SK-N-DZ (cell line): ENCODE measurements at regions not wholly inside any gene's neighbourhood (a gene's known extent, or its start where the extent isn't known, plus 50 kb on each side); places are given as distances from the start of the nearest gene placed in this dataset.

Experiments
- DNase-seq: peaks from one replicate; pipeline ENCODE4 v3.0.0-alpha.2; 2015; ENCODE audit warnings: low spot score

DNA sequence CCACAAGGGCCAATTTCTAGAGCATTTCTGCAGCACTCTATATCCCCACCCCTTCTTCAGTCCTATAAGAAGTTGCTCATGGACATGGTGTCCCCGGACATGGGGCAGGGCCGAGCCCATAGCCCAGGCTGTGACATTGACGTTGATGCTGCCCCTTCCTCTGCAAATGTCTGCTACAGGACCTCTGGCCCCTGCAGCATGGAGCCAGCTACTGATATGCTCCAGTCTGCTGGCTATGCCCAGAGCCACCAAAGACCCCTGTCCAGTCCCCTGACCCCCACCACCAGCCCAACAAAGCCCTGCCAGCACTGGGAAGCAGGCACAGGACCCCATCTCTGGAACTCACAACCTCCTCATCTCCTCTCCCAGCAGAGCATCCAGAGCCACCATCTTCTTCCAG, 120.1 kb upstream of the SMAD3 start:
- DNase-seq: no peak

DNA sequence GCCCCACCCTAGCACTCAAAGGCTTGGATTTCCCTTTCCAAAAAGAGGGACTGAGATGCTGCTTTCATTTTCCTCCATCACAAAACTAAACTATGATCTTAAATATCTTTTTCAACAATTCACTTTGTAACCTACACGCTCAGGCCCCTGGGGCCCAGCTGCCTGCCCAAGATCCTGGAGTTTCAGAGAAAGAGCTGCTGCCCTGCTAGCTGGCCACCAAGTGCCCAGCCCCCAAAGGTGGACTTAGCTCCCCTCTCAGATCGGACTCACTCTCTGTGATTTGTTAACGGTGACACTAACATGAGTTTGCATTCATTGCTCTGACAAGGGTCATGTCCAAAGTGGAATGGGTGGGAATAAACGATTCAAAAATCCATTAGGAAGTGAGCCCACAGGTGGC, 119.6 kb upstream of the SMAD3 start:
- no peak for DNase-seq

DNA sequence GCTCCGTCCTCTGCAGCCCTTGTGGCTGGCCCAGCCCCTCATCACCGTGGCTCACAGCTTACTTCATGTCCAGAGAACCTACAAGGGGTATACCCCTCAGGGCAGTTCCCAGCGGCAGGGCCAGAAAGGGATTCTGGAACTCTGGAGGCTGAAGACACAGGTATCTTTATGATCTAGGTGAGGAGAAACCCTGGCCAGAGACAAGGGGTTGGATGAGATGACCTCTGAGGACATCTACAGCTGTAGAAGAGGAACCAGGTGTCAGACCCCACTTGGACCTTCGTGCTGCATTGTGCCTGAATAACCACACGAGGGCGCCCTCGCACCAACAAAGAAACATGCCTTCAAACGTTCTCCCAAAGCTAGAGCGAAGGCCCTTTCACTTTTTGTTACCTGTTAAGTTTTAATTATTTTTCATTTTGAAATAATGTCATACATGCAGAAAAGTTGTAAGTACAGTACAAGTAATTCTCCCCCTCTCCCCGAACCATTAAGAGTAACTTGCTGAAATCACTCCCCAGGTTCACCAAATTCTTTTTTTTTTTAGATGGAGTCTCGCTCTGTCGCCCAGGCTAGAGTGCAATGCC, 118.7 kb upstream of the SMAD3 start:
- peak; percentile 74 for DNase-seq

DNA sequence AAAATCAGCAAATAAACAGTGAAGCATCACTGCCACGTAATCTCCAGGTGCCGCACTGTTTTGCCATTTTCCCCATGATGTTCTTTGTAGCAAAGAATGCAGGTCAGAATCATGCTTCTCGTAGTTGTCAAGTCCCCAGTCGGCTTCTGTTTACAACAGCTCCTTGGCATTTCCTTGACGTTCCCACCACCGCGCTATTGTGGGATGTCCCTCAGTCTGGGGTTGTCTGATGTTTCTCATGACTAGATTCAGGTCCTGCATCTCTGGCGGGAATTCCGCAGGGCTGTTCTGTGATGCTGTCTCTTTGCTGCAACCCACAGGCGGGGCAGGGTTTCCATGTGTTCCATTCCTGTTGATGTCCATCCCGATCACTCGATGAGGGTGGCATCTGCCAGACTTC, 117.9 kb upstream of the SMAD3 start:
- DNase-seq: no peak

DNA sequence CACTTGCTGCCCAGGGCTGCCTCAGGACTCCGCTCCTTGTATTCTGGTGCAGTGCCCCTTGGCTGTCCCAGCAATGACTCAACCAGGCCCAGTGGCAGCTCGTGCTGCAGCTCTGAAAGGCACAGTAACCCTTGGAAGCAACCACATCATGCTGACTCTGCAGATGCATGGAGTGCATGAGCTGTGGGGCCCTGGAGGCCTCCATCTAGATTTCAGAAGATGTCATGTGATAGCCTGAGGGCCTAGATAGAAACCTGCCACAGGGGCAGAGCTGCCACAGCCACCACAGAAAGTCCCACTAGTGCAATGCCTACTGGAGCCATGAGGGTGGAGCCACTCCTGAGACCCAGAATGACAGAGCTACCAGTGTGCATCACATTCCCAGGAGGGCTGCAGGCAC, 117.1 kb upstream of the SMAD3 start:
- no peak for DNase-seq

DNA sequence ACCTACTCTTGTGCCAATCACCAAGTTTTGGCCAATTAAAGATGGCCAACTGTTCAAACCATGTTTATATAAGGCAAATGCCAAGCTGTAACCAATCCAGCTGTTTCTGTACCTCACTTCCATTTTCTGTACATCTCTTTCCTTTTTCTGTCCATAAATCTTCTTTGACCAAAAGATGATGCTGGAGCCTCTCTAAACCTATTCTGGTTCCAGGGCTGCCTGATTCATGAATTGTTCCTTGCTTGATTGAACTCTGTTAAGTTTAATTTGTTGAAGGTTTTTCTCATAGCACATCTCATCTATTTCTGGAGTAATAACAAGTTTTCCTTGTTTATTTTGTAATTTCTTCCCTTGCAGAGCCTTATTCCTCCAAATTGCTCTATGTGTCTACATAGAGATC, 115.3 kb upstream of the SMAD3 start:
- no peak for DNase-seq

DNA sequence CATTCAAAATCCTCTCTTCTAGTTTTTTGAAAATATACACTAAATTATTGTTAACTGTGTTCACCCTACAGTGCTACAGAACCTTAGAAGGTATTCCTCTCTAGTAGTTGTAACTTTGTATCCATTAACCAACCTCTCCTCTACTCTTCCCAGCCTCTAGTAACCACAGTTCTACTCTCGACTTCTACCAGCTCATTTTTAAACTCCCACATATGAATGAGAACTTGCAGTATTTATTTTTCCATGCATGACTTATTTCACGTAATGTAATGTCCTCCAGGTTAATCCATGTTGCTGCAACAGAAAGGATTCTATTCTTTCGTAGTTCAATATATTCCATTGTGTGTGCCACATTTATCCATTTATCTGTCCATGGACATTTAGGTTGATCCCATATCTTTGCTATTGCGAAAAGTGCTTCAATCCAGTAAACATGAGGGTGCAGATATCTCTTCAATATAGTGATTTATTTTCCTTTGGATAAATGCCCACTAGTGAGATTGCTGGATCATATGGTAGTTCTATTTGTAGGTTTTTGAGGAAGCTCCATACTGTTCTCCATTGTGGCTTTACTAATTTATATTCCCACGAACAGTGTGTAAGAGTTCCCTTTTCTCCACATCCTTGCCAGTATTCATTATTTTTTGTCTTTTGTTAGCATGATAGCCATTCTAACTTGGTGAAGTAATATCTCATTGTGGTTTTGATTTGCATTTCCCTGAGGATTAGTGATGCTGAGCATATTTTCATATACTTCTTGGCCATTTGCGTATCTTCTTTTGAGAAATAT, 113.7 kb upstream of the SMAD3 start:
- no peak for DNase-seq

DNA sequence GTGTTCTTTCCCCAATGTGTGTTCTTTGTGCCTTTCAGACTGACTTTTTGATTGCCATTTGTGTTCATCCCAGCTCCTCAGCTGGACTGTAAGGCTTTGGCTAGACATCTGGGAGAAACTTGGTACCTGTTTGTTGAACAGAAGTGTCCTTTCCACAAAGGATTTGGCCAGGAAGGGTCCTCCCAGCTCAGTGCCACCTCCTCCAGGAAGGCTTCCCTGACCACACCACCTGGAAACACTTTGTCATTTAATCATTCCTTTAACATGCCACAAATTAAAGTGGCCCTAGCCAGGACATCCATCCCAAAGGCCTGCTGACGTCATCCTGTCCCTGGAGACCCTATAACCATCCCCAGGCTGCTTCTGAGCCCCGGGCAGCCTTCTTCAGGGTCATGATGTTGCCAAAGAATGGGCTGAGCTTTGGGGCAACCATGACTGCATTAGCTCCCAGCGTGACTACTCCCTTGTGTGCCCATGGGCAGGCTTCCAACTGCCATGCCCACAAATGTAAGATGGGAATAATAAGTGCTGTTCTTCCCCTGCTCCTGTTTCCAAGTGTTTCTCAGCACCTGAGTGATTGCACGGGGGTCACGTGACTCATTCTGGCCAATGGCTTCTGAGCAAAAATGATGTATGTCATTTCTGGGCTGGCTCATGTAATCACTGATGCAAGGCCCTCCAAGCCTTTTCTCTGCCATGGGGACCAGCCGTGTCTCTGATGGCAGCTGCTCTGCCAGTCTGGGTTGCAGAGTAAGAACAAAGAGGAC, 112.5 kb upstream of the SMAD3 start:
- no peak for DNase-seq

DNA sequence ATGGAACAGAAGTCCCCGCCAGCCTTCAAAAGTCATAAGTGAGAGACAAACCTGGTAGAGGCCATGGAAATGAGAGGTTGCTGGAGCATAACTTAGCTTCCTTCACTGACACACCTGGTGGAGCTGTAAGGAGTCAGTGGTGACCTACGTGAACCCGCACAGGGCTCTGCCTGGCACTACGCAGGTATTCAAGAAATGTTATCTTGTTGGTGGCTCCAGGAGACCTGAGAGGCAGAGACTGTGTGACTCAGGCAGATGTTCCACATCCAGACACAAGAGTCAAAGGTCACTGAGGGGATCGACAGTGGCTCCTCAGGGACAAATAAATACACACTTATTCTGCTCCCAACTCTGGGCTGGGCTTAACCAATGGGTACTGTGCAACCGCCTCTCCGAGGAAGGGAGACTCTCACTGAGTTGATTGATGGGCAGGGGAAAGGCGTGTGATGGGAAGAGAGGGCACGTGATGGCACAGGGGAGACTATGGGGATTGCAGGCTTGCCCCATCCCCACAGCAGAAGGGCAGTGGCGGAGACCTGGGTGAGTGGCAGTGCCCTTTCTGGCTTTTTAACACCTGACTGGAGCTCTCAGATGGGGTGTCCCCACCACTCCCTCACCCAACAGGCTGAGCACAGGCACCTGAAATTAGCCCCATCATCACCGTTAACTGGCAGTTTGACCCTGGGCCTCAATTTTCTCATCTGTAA, 111.7 kb upstream of the SMAD3 start:
- DNase-seq: no peak

DNA sequence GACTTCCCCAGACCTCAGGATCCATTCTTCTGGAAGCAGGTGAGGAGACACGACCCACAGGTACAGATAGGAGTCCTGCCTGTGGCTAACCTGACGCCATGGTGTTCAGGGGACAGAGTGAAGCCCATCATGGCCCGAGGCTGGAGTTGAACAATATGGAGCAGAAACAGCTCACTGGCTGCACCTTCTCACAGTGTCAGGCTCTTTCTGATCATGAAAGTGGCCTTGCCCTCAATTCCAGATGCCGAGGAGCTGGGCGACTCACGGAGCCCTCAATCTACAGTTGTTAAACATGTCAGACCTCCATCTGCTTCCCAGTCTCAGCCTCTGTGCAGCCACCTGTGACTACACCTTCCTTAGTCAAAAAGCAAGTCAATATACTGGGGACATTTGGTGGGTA, 110.8 kb upstream of the SMAD3 start:
- no peak for DNase-seq

DNA sequence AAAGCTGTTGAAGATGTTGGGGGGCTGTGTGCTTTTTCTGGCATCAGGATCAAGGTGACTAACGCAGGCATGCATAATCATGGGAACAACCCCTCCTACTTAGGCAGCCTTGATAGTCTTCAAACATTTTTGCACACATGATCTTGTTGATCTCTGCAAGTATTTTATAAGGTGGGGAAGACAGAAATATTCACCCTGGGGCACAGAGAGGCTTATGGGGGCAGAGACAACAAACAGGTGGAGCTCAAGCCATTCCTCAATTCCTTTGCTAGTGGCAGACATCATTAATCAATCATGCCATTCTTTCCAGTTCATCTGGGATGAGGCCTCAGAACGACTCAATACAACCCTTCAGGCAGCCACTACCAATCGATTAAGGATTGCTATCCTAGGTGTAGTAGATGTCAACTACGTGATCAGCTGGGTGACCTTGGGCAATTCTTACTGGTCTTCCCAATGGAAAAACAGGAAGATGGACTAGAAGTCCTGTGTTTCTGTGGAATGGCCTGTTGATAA, 110.3 kb upstream of the SMAD3 start:
- no peak for DNase-seq

DNA sequence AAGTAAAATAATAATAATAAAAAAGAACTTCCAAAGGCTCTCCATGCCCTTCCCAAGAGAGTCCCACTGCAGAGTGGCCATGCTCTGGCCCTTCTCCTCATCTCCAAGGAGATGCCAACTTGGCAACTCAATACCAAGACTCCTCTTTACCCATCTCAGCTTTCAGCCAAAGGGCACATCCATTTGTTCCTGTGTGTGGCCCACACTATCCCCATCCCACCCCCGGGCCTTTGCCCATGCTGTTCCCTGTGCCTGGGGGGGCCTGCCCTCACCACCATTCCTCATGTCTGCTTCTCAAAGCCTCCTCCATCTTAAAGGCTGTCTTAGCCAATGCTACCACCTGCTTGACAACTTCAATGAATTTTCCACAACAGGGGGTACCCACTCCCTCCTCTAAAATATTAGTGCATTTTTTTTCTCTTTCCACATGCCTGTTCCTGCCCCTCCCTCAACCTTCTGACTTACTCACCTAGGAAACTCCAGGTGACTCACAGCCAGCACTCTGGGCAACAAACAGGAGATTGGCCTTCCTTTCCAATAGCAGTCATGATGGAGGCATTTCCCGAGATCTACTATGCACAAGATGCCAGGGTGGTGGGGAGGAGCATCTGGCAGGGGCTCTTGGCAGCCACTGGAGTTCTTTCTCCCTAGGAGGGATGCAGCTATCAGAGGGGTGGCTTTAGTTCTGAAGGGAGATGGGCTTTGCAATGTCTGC, 109.4 kb upstream of the SMAD3 start:
- no peak for DNase-seq

DNA sequence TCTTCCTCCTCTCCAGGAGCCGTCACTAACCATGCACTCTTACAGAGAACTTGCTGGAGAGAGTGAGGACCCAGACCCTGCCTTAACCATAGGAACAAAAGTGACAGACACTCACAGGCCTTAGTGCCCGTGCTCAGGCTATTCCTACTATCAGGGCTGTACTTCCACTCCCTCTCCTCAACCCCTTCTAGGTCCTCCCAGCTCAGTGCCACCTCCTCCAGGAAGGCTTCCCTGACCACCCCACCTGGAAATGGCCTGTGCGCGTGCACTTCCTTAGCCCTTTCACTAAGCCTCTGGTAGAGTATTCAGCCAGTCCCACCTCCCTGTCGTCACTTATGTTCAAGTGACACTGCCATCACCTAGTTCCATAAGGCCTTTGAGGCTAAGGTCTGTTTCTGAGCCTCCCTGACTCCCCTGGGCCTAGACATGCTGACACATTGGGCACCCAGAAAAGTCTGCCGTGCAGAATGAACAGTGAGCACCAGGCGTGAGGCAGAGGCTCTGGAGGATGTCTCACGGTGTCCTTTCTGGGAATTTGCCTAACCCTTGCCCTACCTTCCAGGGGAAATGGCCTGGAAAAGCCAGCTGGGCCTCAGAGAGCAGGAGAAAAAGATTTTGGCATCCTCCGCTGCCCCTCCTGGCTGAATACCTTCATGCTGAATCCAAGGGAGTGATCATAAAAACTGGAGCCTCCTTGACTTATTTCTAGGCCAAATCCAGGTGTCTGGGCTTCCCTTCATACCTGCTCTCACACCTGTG, 108.6 kb upstream of the SMAD3 start:
- DNase-seq: no peak

DNA sequence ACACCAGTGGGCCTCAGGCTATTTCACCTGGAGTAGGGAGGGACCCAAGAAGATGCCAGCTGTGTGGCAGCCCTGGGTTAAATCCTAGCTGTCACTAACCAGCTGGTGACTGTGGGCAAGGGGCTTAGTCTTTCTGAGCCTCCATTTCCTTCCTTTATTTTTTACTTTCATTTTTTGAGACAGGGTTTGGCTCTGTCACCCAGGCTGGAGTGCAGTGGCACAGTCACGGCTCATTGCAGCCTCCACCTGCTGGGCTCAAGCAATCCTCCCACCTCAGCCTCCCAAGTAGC, 108.0 kb upstream of the SMAD3 start:
- no peak for DNase-seq

DNA sequence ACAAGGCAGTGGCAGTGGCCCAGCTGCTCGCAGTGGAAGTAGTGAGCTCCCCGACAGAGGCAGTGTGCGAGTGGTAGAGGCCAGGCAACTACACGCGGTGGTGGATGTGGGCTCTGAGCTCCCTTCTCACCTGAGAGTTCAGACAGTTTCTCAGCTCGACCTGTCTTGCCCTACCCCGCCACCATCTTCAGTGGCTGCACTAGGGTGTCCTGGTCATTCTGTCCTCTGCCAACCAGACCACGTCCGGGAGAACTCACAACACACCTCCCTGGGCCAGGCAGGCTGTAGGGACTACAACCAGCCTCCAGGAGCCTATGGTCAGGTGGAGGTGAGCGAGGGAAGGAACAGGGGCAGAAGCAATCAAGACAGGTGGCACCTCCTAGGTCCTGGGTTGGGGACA, 106.3 kb upstream of the SMAD3 start:
- no peak for DNase-seq

DNA sequence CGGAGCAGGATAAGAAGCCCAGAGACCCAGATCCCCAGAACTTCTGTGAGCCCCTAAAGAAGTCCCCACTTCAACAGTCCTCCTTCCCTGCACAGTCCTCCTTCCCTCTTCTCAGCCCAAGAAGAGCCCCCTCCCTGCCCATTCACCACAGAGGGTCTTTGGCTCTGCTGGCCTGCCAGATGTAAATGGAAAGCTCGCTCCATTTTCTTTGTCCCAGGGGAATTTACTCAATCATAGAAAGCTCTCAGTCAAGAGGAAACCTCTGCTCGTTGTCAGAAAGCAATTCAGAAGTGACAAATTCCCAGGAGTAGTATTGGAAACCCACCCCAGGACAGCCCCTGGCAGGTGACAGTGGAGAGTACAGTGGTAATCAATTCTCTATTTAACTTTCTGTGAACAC, 105.5 kb upstream of the SMAD3 start:
- no peak for DNase-seq

DNA sequence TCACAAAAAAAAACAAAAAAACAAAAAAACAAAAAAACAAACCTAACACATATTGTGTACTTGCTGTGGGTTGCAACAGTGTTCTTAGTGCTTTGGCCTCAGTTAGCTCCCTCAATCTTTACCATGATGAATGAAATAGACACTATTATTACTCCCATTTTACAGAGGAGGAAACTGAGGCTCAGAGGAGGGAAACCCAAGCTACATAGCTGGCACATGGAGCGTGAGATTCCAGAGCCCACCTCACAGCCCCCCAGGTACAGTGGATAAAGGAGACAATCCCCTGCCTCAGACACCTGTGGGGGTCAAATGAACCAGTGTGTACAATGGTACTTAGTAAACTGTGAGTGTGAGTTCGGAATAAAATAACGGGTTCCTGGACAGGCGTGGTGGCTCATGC, 104.9 kb upstream of the SMAD3 start:
- DNase-seq: no peak

DNA sequence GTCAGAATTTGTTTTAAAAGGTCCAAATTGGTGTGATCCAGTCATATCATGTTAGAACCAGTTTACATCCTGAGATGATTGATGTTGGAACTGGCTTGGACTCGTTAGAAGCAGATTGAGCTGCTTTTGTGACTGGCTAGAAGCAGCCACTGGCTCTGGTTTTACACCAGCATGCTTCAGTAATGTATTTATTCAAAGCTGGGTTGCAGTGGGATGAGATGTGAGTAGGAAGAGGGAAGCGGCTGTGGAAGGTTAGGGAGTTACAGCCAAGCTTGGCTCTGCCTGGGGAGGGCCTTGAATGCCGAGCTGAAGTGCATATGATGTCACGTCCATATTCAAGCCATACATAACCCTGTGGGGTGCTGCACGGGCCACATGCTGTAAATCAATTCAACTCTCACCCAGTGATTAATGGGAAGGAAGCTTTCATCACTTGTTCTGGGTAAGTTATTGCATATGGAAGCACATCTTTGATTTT, 104.0 kb upstream of the SMAD3 start:
- DNase-seq: no peak

DNA sequence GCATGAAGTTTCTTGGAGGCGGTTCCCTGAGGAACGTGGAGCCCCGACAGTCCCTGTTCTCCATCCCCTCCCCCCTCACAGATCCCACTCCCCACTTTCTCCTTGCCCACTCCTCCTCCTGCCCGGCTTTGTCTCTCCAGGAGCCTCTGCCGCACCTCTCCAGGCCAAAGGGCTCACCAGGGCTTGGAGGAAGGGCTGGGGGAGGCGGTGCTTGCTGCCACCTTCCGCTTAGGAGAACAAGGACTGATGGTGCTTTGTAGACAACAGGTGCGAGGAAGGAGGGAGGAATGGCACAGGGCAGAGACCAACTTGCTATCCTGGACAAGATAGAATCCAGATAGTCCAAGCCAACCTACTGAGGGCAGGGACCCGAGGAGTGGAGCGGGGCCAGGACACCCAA, 103.5 kb upstream of the SMAD3 start:
- no peak for DNase-seq

DNA sequence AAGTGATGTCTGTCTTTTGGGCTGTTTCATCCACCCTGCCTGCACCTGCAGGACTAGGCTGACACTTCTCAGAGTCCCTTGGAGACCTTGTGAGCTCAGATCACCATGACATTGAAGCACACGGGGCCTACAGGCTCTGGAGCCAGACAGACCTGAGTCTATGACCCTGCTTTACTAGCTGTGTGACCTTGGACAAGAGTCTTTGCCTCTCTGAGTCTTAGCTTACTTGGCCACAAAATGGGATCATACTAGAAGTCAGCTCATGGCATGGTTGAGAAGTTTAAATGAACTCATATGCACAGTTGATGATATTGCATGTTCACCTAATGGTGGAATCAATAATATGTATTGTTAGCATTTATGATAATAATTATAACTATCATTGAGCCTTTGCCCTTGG, 102.9 kb upstream of the SMAD3 start:
- no peak for DNase-seq

DNA sequence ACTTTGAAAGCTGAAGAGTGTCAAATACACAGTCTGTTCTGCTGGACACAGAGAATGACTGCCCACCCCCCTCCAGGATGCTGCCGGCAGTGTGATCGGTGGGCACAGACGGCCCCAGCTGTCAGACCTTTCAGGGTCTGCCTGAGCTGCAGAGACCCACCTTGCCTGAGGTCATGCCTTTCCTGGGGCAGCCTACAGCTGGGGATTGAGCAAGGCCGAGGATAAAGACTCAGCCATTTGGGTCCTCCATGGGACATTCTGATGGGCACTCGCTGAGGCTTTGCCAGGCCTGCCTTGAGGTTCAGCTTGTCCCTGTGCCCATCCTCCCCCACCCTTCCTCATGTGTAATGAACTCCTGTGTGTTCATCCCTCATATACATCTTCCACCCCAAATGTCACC, 102.3 kb upstream of the SMAD3 start:
- DNase-seq: no peak
